SK-N-DZ (cell line): ENCODE measurements at regions not wholly inside any gene's neighbourhood (a gene's known extent, or its start where the extent isn't known, plus 50 kb on each side); places are given as distances from the start of the nearest gene placed in this dataset.
"Not testable (repeated sequence)": the region's sequence is repeated elsewhere in the genome, so short reads cannot be mapped to it uniquely, and the experiment has no call there.

Experiments used
- DNase-seq: peaks from one replicate; pipeline ENCODE4 v3.0.0-alpha.2; 2015; ENCODE audit warnings: low spot score

DNA sequence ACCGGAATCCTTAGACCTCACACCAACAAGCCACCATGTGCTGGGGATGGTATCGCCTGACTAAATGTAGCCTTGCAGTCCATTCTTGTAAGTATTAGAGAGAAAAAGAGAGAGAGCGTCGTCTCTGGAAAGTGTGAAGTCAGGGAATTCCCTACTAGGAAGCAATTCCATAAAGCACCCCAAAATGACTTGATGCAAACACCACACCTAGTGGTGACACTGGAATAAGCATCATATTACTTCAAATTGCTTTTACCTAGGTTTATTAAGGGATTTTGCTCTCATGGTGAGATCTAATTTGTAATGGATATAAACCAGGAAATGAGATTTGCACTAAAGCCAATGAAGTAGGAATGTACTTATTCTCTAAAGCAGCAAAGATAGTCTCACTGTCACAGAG is 111.4 kb upstream of the METTL9 start:
- DNase-seq, result not testable (repeated sequence)

- not testable (repeated sequence) for DNase-seq
Observed at GRCh38 chr16:21499046-21499445, 100.3 kb upstream of the METTL9 start.

DNA sequence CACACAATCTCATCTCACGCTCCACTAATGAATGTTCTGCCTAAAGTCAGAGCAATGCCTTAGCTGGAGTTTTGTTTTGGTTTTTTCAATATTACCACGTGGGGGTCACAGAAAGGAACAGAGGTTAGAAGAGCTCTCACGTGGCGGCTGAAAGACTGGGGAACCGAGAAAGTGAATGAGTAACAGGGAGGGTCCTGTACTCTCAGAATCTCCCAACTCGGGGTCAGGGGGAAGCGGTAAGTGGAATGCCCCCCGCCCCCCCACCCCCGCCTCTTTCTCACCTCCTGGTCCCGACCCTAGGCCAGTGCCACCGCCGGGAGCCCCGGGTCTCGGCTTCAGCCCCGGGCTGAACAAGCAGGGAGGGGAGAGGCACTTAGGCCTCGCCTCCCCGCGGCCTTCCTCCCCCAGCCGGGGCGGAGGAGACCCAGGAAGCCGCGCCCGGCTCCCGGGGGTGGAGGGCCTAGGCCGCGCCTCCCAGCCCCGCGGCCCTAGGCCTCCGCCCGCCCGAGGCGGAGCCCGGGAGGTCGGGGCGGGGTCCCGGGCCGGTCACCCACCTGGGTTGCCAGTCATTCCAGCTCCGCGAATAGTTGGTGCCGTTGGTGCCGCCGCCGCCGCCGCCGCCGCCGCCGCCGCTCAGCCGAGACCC is 98.0 kb upstream of the METTL9 start:
- DNase-seq, result not testable (repeated sequence)

DNA sequence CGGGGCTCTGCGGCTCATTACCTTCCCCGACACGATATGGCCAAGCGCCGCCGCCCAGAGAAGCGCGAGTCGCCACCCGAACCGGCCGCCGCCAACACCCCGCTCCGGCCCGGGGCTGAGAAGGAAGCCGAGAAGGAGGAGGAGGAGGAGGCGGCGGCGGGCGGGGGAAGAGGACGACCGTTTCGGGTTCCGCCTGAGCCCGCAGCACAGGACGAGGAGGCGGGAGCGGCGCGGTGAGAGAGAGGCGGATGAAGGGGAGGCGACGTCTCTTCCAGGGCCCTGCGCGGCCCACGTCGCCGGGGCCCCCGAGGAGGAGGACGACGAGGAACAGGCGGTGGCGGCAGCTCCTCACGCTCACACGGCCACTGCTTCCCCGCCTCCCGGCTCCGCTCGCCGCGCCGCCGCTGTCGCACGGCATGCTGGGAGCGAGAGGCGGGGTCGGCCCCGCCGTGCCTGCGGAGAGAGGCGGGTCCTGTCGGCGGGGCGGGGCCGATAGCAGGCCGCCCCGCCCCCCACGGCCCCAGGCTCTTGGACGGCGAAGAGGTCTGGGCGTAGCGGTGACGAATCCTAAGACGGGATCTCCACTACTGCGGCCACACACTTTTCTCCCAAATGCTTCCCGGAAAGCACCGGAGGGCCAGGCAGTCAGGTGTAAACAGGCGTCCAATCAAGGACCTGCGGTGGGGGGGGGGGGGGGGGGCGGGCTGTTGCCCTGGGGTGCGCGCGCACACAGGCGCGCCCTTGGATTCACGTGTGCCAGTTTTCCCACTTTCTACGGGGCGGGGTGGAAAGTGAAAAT is 97.3 kb upstream of the METTL9 start:
- peak; percentile 88 for DNase-seq

DNA sequence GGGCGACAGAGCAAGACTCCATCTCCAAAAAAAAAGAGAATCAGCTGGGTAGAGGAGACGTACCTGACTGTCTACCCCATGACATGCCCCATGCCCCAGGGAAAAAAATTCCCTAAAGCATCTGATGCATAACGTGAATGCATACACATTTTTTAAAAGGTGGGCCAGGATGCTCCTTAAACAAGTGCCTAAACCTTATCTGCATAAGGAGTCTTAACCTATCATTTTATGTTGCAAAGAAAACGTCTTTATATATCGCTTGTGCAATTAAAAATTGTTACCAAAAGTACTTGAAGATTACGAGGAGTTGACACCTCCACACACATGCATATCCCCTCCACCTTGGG is 95.8 kb upstream of the METTL9 start:
- not testable (repeated sequence) for DNase-seq

- not testable (repeated sequence) for DNase-seq
Observed at GRCh38 chr16:21503941-21504832, 95.2 kb upstream of the METTL9 start.

DNA sequence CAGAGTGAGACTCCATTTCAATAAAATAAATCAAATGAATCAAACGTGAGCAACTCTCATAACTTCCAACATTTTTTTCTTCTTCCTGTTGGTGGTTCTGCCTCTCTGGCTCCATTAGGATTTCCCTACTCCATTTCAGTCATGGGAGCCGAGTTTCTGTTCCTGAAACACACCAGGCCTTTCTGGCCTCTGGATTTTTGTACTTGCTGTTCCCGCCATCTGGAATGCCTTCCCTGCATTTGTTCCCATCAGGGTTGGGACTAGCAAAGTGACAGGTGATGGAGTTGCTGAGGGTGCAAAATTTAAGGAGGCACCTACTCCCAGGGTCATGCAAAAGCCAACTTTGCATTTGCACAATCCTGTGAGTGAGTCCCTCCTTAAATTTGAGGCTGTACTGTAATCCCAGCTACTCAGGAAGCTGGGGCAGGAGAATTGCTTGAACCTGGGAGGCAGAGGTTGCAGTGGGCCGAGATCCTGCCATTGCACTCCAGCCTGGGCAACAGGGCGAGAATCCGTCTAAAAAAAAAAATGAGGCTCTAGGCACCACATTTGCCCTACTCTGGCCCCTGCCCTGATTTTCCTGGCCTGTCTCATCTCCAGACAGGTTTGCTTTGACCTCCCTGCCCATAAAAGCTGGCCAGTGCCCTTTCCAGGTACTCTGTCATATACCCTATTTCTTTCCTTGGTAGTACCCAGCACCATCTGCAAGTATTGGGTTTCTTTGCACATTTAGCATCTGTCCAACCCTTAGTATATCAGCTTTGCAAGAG is 93.4 kb upstream of the METTL9 start:
- DNase-seq, result not testable (repeated sequence)

DNA sequence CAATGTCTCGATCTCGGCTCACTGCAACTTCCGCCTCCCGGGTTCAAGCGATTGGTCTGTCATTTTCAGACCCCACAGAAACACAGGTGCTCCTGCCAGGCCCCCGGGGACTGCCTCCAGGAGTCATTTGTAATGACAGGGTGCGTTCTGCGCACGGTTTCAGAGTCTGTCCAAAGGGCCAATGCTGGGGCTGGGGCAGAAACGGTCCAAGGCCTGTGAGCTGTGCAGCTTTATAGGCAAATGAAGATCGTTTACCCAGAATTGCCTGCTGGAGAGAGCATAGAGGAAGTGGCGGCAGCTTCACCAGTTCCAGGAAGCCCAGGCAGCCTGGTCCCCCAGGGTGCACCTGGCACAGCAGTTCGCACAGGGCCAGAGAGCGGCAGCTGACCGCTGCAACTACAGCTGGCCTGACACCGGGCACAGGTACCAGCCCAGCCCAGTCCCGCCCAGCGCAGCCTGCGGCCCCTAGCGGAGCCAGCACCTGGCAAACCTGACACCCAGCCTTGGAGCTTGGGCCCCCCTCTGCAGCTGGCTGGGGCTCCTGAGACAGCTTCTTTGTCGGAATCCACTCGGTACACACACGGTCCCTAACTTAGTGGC is 92.4 kb upstream of the METTL9 start:
- not testable (repeated sequence) for DNase-seq

GRCh38 chr16:21507631-21508305 is 91.6 kb upstream of the METTL9 start:
- not testable (repeated sequence) for DNase-seq

DNA sequence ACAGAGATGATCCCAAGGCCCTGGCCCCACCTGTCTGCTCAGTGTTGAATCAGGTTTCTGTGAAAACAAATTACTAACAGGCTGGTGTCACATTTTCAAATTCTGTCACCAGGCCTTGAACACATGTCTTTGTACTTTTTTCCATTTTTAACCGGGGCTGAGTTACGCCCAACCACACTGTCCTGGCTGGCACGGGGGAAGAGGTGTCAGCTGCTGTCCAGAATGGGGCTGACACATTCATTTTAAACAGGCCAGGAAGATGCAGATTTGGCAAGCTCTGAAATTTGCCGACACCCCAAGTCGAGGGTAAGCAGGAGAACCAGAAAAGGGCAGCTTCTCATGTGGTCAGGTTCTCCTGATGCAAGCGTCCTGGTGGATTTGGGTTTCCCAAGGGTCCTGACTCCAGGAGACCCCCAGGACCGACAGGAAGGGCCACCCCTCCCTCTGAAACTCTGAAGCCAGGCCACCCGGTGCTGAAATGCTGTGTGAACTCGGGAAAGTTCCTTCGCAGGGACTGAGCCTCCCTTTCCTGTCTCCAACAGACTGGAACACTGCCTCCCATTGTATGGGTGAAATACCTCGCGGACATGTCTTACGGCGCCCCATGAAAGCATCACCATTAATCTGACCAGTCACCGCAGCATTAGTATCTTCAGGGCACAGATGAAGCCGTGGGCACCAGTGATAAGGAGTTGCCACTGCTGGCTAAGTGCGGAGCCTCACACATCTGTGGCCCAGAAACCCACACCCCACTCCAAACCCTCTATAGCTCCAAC is 90.5 kb upstream of the METTL9 start:
- DNase-seq, result not testable (repeated sequence)

- DNase-seq, result not testable (repeated sequence)
Observed at GRCh38 chr16:21509437-21510086, 89.8 kb upstream of the METTL9 start.

- DNase-seq, result not testable (repeated sequence)
Observed at GRCh38 chr16:21510869-21511255, 88.5 kb upstream of the METTL9 start.

- DNase-seq, result not testable (repeated sequence)
Observed at GRCh38 chr16:21511315-21512210, 87.8 kb upstream of the METTL9 start.

DNA sequence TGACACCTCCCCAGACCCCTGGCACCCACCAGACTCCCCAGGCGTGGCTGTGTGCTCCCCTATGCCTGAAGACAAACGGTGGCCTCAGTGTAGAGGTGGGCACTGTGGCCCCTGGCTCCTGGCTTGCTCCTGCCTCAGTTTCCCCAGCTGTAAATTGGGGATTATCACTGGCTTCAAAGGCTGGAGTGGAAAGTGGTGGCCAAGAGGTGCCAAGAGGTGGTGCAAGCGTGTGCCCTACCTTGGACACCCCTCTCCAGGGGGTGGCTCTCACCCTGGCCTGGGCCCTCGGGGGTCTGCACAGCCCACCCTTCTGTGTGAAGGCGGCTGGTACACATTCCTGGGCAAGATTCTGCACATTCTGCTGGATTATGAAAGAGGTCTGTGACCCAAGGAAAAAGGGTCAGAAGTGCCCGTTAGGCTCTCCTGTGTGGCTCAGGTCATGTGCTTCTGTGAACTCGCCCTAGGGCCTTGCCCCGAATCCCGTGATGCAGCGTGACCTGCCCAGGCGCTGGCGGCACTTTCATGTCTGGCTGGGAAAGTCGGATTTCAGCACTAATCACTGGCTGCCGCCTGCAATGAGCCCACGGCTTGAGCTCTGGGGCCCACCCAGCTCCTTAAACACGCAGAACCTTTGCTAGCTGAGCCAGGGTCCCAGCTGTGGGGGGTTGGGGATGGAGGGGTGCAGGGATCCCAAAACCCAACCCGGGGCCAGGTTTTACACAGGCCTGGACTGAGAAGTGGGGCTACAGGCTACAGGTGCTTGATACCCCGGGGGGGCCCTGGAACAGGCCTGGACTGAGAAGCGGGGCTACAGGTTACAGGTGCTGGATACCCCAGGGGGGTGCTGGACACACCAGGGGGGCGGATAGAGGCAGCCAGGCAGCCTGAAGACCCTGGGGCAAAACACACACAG is 86.8 kb upstream of the METTL9 start:
- not testable (repeated sequence) for DNase-seq

DNA sequence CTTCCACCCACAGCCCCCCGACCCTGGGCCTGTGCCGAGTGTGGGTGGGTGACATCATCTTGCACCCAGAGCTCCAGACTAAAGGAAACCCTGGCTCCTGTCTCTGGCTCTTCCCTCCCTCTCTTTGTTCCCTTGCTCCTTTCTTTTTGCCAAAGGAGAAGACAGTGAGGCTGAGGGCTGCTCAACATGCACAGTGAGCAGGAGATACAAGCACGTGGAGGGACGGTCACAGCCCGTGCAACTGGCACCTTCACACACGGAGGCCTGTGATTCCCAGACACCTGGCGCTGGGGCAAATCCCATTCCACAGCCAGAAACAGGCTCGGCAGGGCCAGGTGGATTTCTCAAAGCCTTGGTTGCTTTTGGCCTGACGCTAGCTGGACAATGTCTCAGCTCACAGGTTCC is 86.0 kb upstream of the METTL9 start:
- not testable (repeated sequence) for DNase-seq

DNA sequence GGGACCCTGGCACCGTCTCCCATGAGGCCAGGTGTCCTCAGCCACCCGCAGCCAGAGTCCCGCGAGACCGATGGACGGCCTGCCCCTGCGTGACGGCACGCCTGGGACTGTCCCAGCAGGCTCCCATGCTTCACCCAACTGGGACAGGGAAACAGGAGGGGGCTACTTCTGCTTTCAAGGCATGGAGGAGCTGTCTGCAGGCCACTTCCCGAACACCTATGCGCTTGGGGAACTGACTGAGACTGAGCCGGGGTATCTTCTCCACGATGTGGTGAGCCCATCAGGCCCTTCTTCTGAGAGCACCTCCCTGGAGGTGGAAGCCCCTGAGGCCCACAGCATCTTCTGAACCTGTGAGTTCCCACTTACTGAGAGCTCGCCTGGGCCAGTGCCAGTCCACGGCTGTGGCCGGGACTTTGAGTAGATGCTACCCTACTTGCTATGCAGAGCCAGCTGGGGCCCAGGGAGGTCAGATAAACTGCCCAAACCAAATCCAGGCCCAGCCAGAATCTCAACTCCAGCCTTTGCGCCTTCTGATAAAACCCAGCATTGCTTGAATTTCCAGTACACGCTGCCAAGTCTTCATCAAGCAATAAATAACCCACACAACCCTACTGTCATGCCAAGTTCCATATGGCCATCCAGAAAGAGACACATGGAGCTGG is 85.4 kb upstream of the METTL9 start:
- DNase-seq, result not testable (repeated sequence)
